ENCODE measurements at regions not wholly inside any gene's neighbourhood (a gene's known extent, or its start where the extent isn't known, plus 50 kb on each side); places are given as distances from the start of the nearest gene placed in this dataset.

DNA sequence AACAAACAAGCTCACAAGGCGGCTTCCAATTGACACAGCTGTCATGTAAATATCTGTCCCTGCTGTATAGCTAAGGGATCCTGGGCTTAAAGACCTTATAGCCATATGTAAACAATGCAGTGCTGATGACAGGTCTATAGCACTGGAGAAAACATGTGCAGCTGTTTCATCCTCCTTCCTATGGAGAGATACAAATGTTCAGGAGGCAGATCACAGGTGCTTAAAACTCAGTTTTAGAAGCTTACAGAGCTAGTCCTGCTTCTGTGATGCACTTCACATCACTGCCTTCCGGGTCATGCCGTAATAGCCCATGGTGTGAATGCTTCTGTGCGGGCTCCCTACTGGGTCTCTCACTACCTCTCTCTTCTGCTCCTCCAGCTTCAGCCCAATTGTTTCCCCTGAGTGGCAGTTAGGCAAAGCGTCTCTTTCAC, 262.4 kb upstream of the CHST9 start:
- CTCF ChIA-PET: no interaction called here
- H3K4me1 Mint-ChIP-seq (ENCODE audit: low read depth): no peaks in the 10 kb centered on the region

DNA sequence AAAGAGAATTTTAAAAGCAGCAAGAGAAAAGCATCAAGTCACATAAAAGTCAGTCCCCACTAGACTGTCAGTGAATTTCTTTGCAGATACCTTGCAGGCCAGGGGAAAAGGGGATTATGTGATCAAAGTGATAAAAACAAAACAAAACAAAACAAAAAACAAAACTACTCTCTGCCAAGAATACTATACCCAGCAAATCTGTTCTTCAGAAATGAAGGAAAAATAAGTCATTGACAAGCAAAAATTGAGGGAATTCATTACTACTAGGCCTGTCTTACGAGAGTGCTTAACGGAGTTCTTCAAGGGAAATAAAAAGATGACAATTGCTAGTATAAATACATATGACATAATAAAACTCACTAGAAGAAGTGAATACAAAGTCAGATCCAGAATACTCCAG, 245.5 kb upstream of the CHST9 start:
- H3K27ac Mint-ChIP-seq: no peak overlapping the region
- DNase-seq: no peak
- CTCF ChIA-PET: no interaction called here
- H3K4me3 Mint-ChIP-seq: no peak overlapping the region
- H3K9me3 Mint-ChIP-seq: peaks cover 19% of the 10 kb centered on the region
- H3K36me3 Mint-ChIP-seq (ENCODE audit: low read depth): no peaks in the 10 kb centered on the region
- no peaks in the 10 kb centered on the region for H3K4me1 Mint-ChIP-seq (ENCODE audit: low read depth)
- intact Hi-C loops (cut with micrococcal nuclease): no loop called here
- no peaks in the 10 kb centered on the region for H3K27me3 Mint-ChIP-seq (ENCODE audit: low read depth)

More for the DNA sequence above, 262.4 kb upstream of the CHST9 start:
- intact Hi-C loops (cut with micrococcal nuclease): no loop called here
- Mint-ChIP-seq H3K4me3 (no peak overlapping the region), H3K36me3 (ENCODE audit: low read depth) (no peaks in the 10 kb centered on the region), H3K27me3 (ENCODE audit: low read depth) (no peaks in the 10 kb centered on the region), H3K9me3 (peaks cover 5% of the 10 kb centered on the region), H3K27ac (no peak overlapping the region)
- DNase-seq: no peak

GRCh38 chr18:27428716-27429475, 243.8 kb upstream of the CHST9 start:
- no peaks in the 10 kb centered on the region for H3K36me3 Mint-ChIP-seq (ENCODE audit: low read depth)
- CTCF ChIA-PET: no interaction called here

GRCh38 chr18:27428120-27428519, 243.0 kb upstream of the CHST9 start:
- intact Hi-C loops (cut with micrococcal nuclease): no loop called here
- no peak overlapping the region for H3K4me3 Mint-ChIP-seq
- no peaks in the 10 kb centered on the region for H3K36me3 Mint-ChIP-seq (ENCODE audit: low read depth)
- peaks cover 16% of the 10 kb centered on the region for H3K9me3 Mint-ChIP-seq
- no peaks in the 10 kb centered on the region for H3K4me1 Mint-ChIP-seq (ENCODE audit: low read depth)
- H3K27ac Mint-ChIP-seq: no peak overlapping the region
- CTCF ChIA-PET: no interaction called here
- no peak for DNase-seq
- no peaks in the 10 kb centered on the region for H3K27me3 Mint-ChIP-seq (ENCODE audit: low read depth)

More at GRCh38 chr18:27428716-27429475, 243.8 kb upstream of the CHST9 start:
- no peak for DNase-seq
- Mint-ChIP-seq H3K4me1 (ENCODE audit: low read depth) (no peaks in the 10 kb centered on the region), H3K4me3 (no peak overlapping the region), H3K27ac (no peak overlapping the region), H3K9me3 (peaks cover 16% of the 10 kb centered on the region), H3K27me3 (ENCODE audit: low read depth) (no peaks in the 10 kb centered on the region)
- intact Hi-C loops (cut with micrococcal nuclease): no loop called here

GRCh38 chr18:27423581-27423980, 238.5 kb upstream of the CHST9 start:
- CTCF ChIA-PET: no interaction called here
- intact Hi-C loops (cut with micrococcal nuclease): no loop called here
- H3K4me1 Mint-ChIP-seq (ENCODE audit: low read depth): no peaks in the 10 kb centered on the region
- H3K27me3 Mint-ChIP-seq (ENCODE audit: low read depth): no peaks in the 10 kb centered on the region
- no peak for DNase-seq
- H3K36me3 Mint-ChIP-seq (ENCODE audit: low read depth): no peaks in the 10 kb centered on the region
- H3K9me3 Mint-ChIP-seq: no peaks in the 10 kb centered on the region
- H3K27ac Mint-ChIP-seq: no peak overlapping the region
- H3K4me3 Mint-ChIP-seq: no peak overlapping the region

GRCh38 chr18:27419646-27420045, 234.5 kb upstream of the CHST9 start:
- Mint-ChIP-seq H3K27me3 (ENCODE audit: low read depth) (no peaks in the 10 kb centered on the region), H3K9me3 (peaks cover 2% of the 10 kb centered on the region), H3K4me3 (no peak overlapping the region), H3K36me3 (ENCODE audit: low read depth) (no peaks in the 10 kb centered on the region), H3K4me1 (ENCODE audit: low read depth) (no peaks in the 10 kb centered on the region), H3K27ac (no peak overlapping the region)
- intact Hi-C loops (cut with micrococcal nuclease): no loop called here
- CTCF ChIA-PET: no interaction called here
- no peak for DNase-seq

GRCh38 chr18:27415495-27415894, 230.4 kb upstream of the CHST9 start:
- CTCF ChIA-PET: no interaction called here
- intact Hi-C loops (cut with micrococcal nuclease): no loop called here
- Mint-ChIP-seq H3K4me1 (ENCODE audit: low read depth) (no peaks in the 10 kb centered on the region), H3K9me3 (peaks cover 9% of the 10 kb centered on the region), H3K27me3 (ENCODE audit: low read depth) (no peaks in the 10 kb centered on the region), H3K27ac (no peak overlapping the region), H3K36me3 (ENCODE audit: low read depth) (no peaks in the 10 kb centered on the region), H3K4me3 (no peak overlapping the region)
- DNase-seq: no peak

DNA sequence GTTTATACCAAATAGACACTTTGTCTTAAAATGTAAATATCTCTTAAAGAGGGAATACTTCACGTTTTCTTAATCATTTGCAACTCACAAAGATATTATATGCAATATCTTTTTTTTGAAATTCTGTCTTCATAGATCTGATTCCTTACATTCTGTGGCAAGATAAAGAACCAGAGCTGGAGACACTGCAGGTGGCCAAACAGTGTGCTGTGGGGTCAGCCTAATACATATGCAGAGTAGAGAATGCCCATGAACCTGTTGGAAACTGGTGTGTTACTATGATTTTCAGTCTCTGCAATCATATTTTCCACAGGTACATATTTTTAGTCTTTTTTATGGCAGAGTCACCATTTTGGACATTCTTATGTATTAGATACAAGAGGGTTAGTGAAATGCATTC, 229.6 kb upstream of the CHST9 start:
- Mint-ChIP-seq H3K27me3 (ENCODE audit: low read depth) (no peaks in the 10 kb centered on the region), H3K36me3 (ENCODE audit: low read depth) (no peaks in the 10 kb centered on the region), H3K4me1 (ENCODE audit: low read depth) (no peaks in the 10 kb centered on the region), H3K9me3 (peaks cover 9% of the 10 kb centered on the region), H3K27ac (no peak overlapping the region), H3K4me3 (no peak overlapping the region)
- no peak for DNase-seq
- CTCF ChIA-PET: no interaction called here
- intact Hi-C loops (cut with micrococcal nuclease): no loop called here

- Mint-ChIP-seq H3K4me3 (no peak overlapping the region), H3K36me3 (ENCODE audit: low read depth) (no peaks in the 10 kb centered on the region), H3K27me3 (ENCODE audit: low read depth) (no peaks in the 10 kb centered on the region), H3K4me1 (ENCODE audit: low read depth) (no peaks in the 10 kb centered on the region), H3K9me3 (peaks cover 9% of the 10 kb centered on the region), H3K27ac (no peak overlapping the region)
- DNase-seq: no peak
- CTCF ChIA-PET: no interaction called here
- intact Hi-C loops (cut with micrococcal nuclease): no loop called here
These were observed 228.6 kb upstream of the CHST9 start for GRCh38 chr18:27413495-27414401.

DNA sequence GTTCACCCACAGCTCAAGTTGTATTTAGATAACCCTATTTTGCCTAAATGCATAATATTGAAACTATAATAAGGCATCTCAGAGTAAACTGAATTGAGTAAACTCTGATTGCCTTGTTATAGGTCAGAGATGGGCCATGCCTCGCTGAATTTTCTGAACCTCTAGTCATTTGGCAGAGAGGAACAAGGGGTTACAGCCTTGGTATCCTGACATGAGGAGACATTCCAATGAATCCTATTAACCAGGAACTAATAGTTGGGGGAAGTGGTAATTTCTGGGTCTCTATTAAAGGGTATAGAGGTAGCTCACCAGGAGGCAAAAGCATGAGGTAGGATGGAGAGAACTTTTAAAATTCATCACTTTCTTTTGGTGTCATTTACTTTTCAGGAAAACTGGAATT, 227.4 kb upstream of the CHST9 start:
- CTCF ChIA-PET: no interaction called here
- Mint-ChIP-seq H3K4me1 (ENCODE audit: low read depth) (no peaks in the 10 kb centered on the region), H3K36me3 (ENCODE audit: low read depth) (no peaks in the 10 kb centered on the region), H3K27ac (no peak overlapping the region), H3K27me3 (ENCODE audit: low read depth) (no peaks in the 10 kb centered on the region), H3K9me3 (peaks cover 9% of the 10 kb centered on the region), H3K4me3 (no peak overlapping the region)
- DNase-seq: no peak
- intact Hi-C loops (cut with micrococcal nuclease): no loop called here

- no peak for DNase-seq
- intact Hi-C loops (cut with micrococcal nuclease): no loop called here
- H3K4me1 Mint-ChIP-seq (ENCODE audit: low read depth): no peaks in the 10 kb centered on the region
- H3K27me3 Mint-ChIP-seq (ENCODE audit: low read depth): no peaks in the 10 kb centered on the region
- no peaks in the 10 kb centered on the region for H3K36me3 Mint-ChIP-seq (ENCODE audit: low read depth)
- no peak overlapping the region for H3K27ac Mint-ChIP-seq
- peaks cover 12% of the 10 kb centered on the region for H3K9me3 Mint-ChIP-seq
- H3K4me3 Mint-ChIP-seq: no peak overlapping the region
- CTCF ChIA-PET: no interaction called here
These were observed 226.8 kb upstream of the CHST9 start for GRCh38 chr18:27411911-27412310.

- Mint-ChIP-seq H3K27me3 (ENCODE audit: low read depth) (no peaks in the 10 kb centered on the region), H3K4me3 (no peak overlapping the region), H3K9me3 (peaks cover 11% of the 10 kb centered on the region), H3K27ac (no peak overlapping the region), H3K36me3 (ENCODE audit: low read depth) (no peaks in the 10 kb centered on the region), H3K4me1 (ENCODE audit: low read depth) (no peaks in the 10 kb centered on the region)
- no peak for DNase-seq
- CTCF ChIA-PET: no interaction called here
- intact Hi-C loops (cut with micrococcal nuclease): no loop called here
These were observed 225.9 kb upstream of the CHST9 start for GRCh38 chr18:27411013-27411412.

DNA sequence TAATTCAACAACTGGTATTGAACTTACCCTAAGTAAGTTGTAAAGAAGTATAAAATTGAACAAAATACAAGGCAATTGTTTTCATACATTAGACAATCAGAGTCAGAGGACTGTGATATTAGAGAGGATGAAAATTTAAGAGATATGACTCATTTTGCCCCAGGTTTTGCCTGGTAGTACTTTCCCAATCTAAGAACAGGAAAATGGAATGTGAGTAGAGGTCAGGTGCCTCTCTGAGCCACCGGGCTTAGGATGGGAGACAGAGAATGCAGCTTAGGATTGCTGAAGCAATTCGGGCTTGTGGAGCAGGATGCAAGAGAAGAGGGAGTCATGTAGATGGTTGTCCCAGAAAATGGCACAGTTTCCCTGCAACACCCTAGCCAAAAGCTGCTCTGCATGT, 219.7 kb upstream of the CHST9 start:
- intact Hi-C loops (cut with micrococcal nuclease): no loop called here
- Mint-ChIP-seq H3K4me3 (no peak overlapping the region), H3K36me3 (ENCODE audit: low read depth) (no peaks in the 10 kb centered on the region), H3K9me3 (peaks cover 3% of the 10 kb centered on the region), H3K27ac (no peak overlapping the region), H3K4me1 (ENCODE audit: low read depth) (no peaks in the 10 kb centered on the region), H3K27me3 (ENCODE audit: low read depth) (no peaks in the 10 kb centered on the region)
- CTCF ChIA-PET: interaction anchor here (0.7 kb wide), 1 partner anchor 46 kb away, joined by 3 read pairs; no protein-coding TSS in a partner anchor
- DNase-seq: no peak
